SU-DHL-6 (cell line): ENCODE measurements at regions not wholly inside any gene's neighbourhood (a gene's known extent, or its start where the extent isn't known, plus 50 kb on each side); places are given as distances from the start of the nearest gene placed in this dataset.
"Not testable (repeated sequence)": the region's sequence is repeated elsewhere in the genome, so short reads cannot be mapped to it uniquely, and the experiment has no call there.

Source experiments
- H2AFZ ChIP-seq: fragments of 200-600 bp; sonication (generic); 2 replicates; pipeline ENCODE4 v1.6.1; 2014; ENCODE audit warnings: low read depth, mild to moderate bottlenecking, moderate library complexity, mixed read lengths, antibody characterized with exemption, low read length; ENCODE audit not compliant: severe bottlenecking
- H3F3A ChIP-seq: fragments of 200-600 bp; shearing (Covaris generic); 2 replicates; pipeline ENCODE4 v1.6.0; 2016; ENCODE audit warnings: antibody characterized with exemption, mild to moderate bottlenecking; ENCODE audit not compliant: insufficient read depth
- H3K27ac ChIP-seq: fragments of 200-600 bp; sonication (generic); 2 replicates; pipeline ENCODE4 v1.5.1; 2016; ENCODE audit warnings: low read depth, mild to moderate bottlenecking, low read length, moderate library complexity, mixed read lengths
- H3K27me3 ChIP-seq: fragments of 200-600 bp; sonication (generic), shearing (Covaris generic); 2 replicates; pipeline ENCODE4 v1.6.0; 2014; ENCODE audit warnings: mild to moderate bottlenecking, low read length
- H3K36me3 ChIP-seq: fragments of 200-600 bp; sonication (generic); 2 replicates; pipeline ENCODE4 v1.6.1; 2014; ENCODE audit warnings: mild to moderate bottlenecking, low read length, mixed read lengths
- H3K4me2 ChIP-seq: fragments of 300-600, 200-600 bp; shearing (Covaris generic), sonication (generic); 2 replicates; pipeline ENCODE4 v1.6.0; 2014; ENCODE audit warnings: low read length, low read depth, mild to moderate bottlenecking; ENCODE audit not compliant: poor library complexity, severe bottlenecking
- H3K4me3 ChIP-seq: fragments of 200-600 bp; sonication (generic); 2 replicates; pipeline ENCODE4 v1.5.1; 2014; ENCODE audit warnings: antibody characterized with exemption, low read length, mild to moderate bottlenecking, mixed read lengths; ENCODE audit not compliant: insufficient read depth, poor library complexity, severe bottlenecking
- H3K79me2 ChIP-seq: fragments of 200-600 bp; sonication (generic); 2 replicates; pipeline ENCODE4 v1.6.1; 2014; ENCODE audit warnings: mild to moderate bottlenecking, low read length, moderate library complexity; ENCODE audit not compliant: insufficient read depth
- H3K9ac ChIP-seq: fragments of 200-600 bp; sonication (generic); 2 replicates; pipeline ENCODE4 v1.7.0; 2014; ENCODE audit warnings: mild to moderate bottlenecking, low read length
- H3K9me2 ChIP-seq: fragments of 200-600 bp; sonication (generic); replicated peaks from 2 replicates; pipeline ENCODE4 v1.6.1; 2014; ENCODE audit warnings: low read length; ENCODE audit not compliant: insufficient read depth
- H3K9me3 ChIP-seq: fragments of 200-600 bp; sonication (generic); 2 replicates; pipeline ENCODE4 v1.6.1; 2014; ENCODE audit warnings: low read length, mixed read lengths; ENCODE audit not compliant: insufficient read depth
- H4K20me1 ChIP-seq: fragments of 200-600 bp; sonication (generic); 2 replicates; pipeline ENCODE4 v1.6.1; 2014; ENCODE audit warnings: low read depth, mild to moderate bottlenecking, antibody characterized with exemption, low read length, moderate library complexity, mixed read lengths
- EZH2phosphoT487 ChIP-seq: fragments of 200-600 bp; sonication (generic), shearing (Covaris generic); conservative IDR thresholded peaks from 2 replicates; pipeline ENCODE4 v1.6.1; 2018; ENCODE audit warnings: mild to moderate bottlenecking, antibody characterized with exemption, low read length, moderate library complexity, mixed read lengths
- TF ChIP-seq, protein P1 (sequence below): fragments of 200-600 bp; sonication (generic); IDR thresholded peaks from one replicate; pipeline ENCODE4 v1.5.1; 2017; ENCODE audit warnings: antibody characterized with exemption, mild to moderate bottlenecking, low read length, moderate library complexity; ENCODE audit not compliant: insufficient read depth, poor library complexity, severe bottlenecking

DNA sequence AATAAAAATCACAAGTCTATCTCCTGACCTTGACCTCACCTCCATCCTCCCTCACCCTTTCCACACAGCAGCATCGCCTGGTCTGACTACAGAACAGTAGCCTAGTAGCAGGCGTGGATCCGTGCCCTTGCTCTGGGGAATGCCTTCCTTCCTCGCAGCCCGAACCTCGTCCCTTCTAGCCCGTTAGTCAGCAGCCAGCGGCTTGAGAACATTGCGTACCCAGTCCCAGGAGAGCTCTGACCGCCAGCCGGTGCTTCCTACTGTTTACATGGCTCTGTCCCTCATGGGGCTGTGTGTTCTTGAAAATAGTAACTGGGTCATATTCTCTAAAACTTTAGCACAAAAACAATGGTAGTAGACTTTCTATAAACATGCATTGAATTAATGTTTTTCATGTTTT lies 682.7 kb upstream of the IGFBP3 start:
- no peak overlapping the region for H2AFZ ChIP-seq
- H3K9me2 ChIP-seq: no peaks in the 10 kb centered on the region; the same call in 1 of the 2 replicates
- no peaks in the 10 kb centered on the region for H4K20me1 ChIP-seq
- no peak overlapping the region for H3K9ac ChIP-seq
- no peak overlapping the region for H3K4me2 ChIP-seq
- no peaks in the 10 kb centered on the region for H3K36me3 ChIP-seq
- H3K9me3 ChIP-seq: no peaks in the 10 kb centered on the region
- TF ChIP-seq, protein P1, sequence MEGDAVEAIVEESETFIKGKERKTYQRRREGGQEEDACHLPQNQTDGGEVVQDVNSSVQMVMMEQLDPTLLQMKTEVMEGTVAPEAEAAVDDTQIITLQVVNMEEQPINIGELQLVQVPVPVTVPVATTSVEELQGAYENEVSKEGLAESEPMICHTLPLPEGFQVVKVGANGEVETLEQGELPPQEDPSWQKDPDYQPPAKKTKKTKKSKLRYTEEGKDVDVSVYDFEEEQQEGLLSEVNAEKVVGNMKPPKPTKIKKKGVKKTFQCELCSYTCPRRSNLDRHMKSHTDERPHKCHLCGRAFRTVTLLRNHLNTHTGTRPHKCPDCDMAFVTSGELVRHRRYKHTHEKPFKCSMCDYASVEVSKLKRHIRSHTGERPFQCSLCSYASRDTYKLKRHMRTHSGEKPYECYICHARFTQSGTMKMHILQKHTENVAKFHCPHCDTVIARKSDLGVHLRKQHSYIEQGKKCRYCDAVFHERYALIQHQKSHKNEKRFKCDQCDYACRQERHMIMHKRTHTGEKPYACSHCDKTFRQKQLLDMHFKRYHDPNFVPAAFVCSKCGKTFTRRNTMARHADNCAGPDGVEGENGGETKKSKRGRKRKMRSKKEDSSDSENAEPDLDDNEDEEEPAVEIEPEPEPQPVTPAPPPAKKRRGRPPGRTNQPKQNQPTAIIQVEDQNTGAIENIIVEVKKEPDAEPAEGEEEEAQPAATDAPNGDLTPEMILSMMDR: no peak
- no peak for TF ChIP-seq EZH2phosphoT487
- no peaks in the 10 kb centered on the region for H3K27me3 ChIP-seq
- no peak overlapping the region for H3K4me3 ChIP-seq
- H3K79me2 ChIP-seq: no peaks in the 10 kb centered on the region
- H3K27ac ChIP-seq: no peak overlapping the region
- no peaks in the 10 kb centered on the region for H3F3A ChIP-seq

DNA sequence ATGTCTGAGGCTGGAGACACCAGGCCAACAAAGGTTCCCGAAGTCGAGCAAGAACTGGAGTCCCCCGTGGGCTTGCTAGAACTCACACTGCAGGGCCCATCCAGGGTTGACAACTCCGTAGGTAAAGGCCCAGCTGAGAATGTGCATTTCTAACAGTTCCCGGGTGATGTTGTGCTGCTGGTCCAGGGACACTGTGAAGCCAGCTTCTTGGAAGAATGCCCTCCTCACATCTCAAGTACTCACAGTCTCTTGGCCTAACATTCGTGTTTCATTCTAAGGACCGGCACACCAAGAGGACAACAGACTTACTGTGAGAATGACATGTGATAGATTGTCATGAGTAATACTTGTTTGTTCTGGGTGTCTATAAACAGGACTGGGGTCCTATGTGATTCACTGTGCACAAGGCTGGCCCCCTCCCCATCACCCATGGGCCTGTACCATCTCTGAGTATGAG lies 682.3 kb upstream of the IGFBP3 start:
- Histone ChIP-seq H3K9me3 (no peaks in the 10 kb centered on the region), H3K4me2 (no peak overlapping the region), H3K36me3 (no peaks in the 10 kb centered on the region), H3K27ac (no peak overlapping the region), H3K9me2 (no peaks in the 10 kb centered on the region; the same call in 1 of the 2 replicates), H3K9ac (no peak overlapping the region), H4K20me1 (no peaks in the 10 kb centered on the region), H2AFZ (no peak overlapping the region), H3K79me2 (no peaks in the 10 kb centered on the region), H3K27me3 (no peaks in the 10 kb centered on the region), H3K4me3 (no peak overlapping the region), H3F3A (no peaks in the 10 kb centered on the region)
- no peak for TF ChIP-seq EZH2phosphoT487
- TF ChIP-seq, protein P1: no peak

DNA sequence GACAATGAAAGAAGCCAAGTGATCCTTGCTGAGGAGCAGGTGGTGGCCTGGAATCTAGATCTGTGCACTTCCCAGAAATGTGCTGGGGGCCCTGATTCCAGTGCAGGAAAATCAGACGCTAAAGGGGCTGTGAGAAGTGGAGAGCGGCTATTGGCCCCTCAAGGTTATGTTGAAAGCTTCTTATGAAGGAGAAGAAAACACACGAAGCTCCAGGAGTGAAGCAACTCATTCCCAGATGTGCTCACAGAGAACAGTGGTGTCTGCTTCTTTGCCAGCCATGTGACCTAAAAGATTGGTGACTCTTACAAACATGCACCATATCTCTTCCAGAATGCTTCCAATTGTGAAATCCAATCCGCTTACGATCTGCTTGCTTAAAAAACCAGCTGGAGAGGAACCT lies 679.3 kb upstream of the IGFBP3 start:
- Histone ChIP-seq H3K27ac (no peak overlapping the region), H3K36me3 (no peaks in the 10 kb centered on the region), H3K79me2 (no peaks in the 10 kb centered on the region), H3K9ac (no peak overlapping the region), H3K9me3 (no peaks in the 10 kb centered on the region), H3K4me3 (no peak overlapping the region), H3K9me2 (no peaks in the 10 kb centered on the region; the same call in 1 of the 2 replicates), H3K4me2 (no peak overlapping the region), H3K27me3 (no peaks in the 10 kb centered on the region), H4K20me1 (no peaks in the 10 kb centered on the region), H3F3A (no peaks in the 10 kb centered on the region), H2AFZ (no peak overlapping the region)
- TF ChIP-seq EZH2phosphoT487: no peak
- TF ChIP-seq, protein P1: no peak

DNA sequence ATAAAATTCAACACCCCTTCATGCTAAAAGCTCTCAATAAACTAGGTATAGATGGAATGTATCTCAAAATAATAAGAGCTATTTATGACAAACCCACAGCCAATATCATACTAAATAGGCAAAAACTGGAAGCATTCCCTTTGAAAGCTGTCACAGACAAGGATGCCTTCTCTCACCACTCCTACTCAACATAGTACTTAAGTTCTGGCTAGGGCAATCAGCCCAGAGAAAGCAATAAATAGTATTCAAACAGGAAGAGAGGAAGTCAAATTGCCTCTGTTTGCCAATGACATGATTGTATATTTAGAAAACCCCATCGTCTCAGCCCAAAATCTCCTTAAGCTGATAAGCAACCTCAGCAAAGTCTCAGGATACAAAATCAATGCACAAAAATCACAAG lies 673.8 kb upstream of the IGFBP3 start:
- not testable (repeated sequence) for H3K4me2 ChIP-seq, H3K27ac ChIP-seq, H3K9ac ChIP-seq, H3K36me3 ChIP-seq, H3K4me3 ChIP-seq, H3K27me3 ChIP-seq, H2AFZ ChIP-seq, H3K9me2 ChIP-seq, H4K20me1 ChIP-seq, H3K9me3 ChIP-seq, H3F3A ChIP-seq, H3K79me2 ChIP-seq

DNA sequence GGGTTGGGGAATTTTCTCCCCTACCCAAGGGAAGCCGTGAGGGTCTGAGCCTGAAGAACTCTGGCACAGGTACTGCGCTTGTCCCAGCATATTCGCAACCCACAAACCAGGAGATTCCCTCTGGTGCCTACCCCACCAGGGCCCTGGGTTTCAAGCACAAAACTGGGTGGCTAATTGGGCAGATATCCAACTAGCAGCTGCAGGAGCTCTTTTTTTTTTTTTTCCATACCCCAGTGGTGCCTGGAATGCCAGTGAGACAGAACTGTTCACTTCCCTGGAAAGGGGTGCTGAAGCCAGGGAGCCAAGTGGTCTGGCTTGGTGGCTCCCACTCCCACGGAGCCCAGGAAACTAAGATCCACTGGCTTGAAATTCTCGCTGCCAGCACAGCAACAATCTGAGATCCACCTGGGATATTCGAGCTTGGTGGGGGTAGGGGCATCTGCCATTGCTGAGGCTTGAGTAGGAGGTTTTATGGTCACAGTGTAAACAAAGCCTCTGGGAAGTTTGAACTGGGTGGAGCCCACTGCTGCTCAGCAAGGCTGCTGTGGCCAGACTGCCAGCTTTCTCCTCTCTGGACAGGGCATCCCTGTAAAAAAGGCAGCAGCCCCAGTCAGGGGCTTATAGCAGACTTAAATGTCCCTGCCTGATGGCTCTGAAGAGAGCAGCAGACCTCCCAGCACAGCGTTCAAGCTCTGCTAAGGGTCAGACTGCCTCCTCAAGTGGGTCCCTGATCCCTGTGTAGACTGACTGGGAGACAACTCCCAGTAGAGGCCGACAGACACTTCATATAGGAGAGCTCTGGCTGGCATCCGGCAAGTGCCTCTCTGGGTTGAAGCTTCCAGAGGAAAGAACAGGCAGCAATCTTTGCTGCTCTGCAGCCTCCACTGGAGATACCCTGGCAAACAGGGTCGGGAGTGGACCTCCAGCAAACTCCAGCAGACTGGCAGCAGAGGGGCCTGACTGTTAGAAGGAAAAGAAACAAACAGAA lies 670.1 kb upstream of the IGFBP3 start:
- H3K79me2 ChIP-seq, H3K9me3 ChIP-seq, H3K9me2 ChIP-seq, H4K20me1 ChIP-seq, H3K27me3 ChIP-seq, H3F3A ChIP-seq, H3K9ac ChIP-seq, H3K36me3 ChIP-seq, H2AFZ ChIP-seq, H3K27ac ChIP-seq, H3K4me2 ChIP-seq, H3K4me3 ChIP-seq: not testable (repeated sequence)
